SK-N-MC (cell line): ENCODE measurements at regions not wholly inside any gene's neighbourhood (a gene's known extent, or its start where the extent isn't known, plus 50 kb on each side); places are given as distances from the start of the nearest gene placed in this dataset.
"Not testable (repeated sequence)": the region's sequence is repeated elsewhere in the genome, so short reads cannot be mapped to it uniquely, and the experiment has no call there.

Source experiments
- DNase-seq: peaks from one replicate; pipeline ENCODE4 v3.0.0-alpha.2; 2011; ENCODE audit warnings: low read depth, low spot score
- H3K27ac ChIP-seq: fragments of 200-600 bp; sonication (generic); 2 replicates; pipeline ENCODE4 v1.5.1; 2016; ENCODE audit warnings: mixed run types
- H3K36me3 ChIP-seq: fragments of 200-600 bp; sonication (generic); 2 replicates; pipeline ENCODE4 v1.6.1; 2017; ENCODE audit warnings: antibody characterized with exemption, low read length, mixed read lengths; ENCODE audit not compliant: insufficient read depth
- H3K4me3 ChIP-seq: fragments of 200-600 bp; sonication (generic); 2 replicates; pipeline ENCODE4 v1.5.1; 2016
- H3K9ac ChIP-seq: fragments of 200-600 bp; sonication (generic); 2 replicates; pipeline ENCODE4 v1.8.0; 2017; ENCODE audit warnings: mixed run types, mixed read lengths; ENCODE audit not compliant: insufficient read length
- H3K9me3 ChIP-seq: fragments of 200-600 bp; sonication (generic); 2 replicates; pipeline ENCODE4 v1.6.1; 2017; ENCODE audit warnings: low read depth, mild to moderate bottlenecking, antibody characterized with exemption, low read length, moderate library complexity, mixed read lengths
- EZH2 ChIP-seq: fragments of 200-600 bp; sonication (generic); IDR thresholded peaks from one replicate; pipeline ENCODE4 v1.6.1; 2017; ENCODE audit warnings: antibody characterized with exemption
- FOXP2 ChIP-seq: optimal IDR thresholded peaks from 2 replicates; pipeline ENCODE3; 2011; ENCODE audit warnings: mild to moderate bottlenecking, moderate library complexity; ENCODE audit not compliant: insufficient read depth; ENCODE audit errors: extremely low read length, control extremely low read depth
- POLR2AphosphoS5 ChIP-seq: IDR thresholded peaks from 2 replicates; pipeline ENCODE4 v1.6.1; 2012; ENCODE audit warnings: mild to moderate bottlenecking, low read depth, low read length, borderline replicate concordance

- no peak overlapping the region for H3K9ac ChIP-seq
- H3K27ac ChIP-seq, result no peak overlapping the region
- TF ChIP-seq EZH2 (no peak), FOXP2 (no peak), POLR2AphosphoS5 (no peak)
- no peaks in the 10 kb centered on the region for H3K36me3 ChIP-seq
- H3K4me3 ChIP-seq, result no peak overlapping the region
- DNase-seq, result no peak
- H3K9me3 ChIP-seq, result no peaks in the 10 kb centered on the region
Measured at GRCh38 chr5:96110300-96110699, 148.6 kb upstream of the ELL2 start.

GRCh38 chr5:96108629-96109028 lies 147.0 kb upstream of the ELL2 start:
- not testable (repeated sequence) for H3K4me3 ChIP-seq, H3K9ac ChIP-seq, H3K36me3 ChIP-seq, H3K27ac ChIP-seq, DNase-seq, H3K9me3 ChIP-seq

- not testable (repeated sequence) for H3K36me3 ChIP-seq, H3K4me3 ChIP-seq
Measured at GRCh38 chr5:96103829-96104228, 142.2 kb upstream of the ELL2 start.

GRCh38 chr5:96101358-96102089 lies 139.9 kb upstream of the ELL2 start:
- no peaks in the 10 kb centered on the region for H3K9me3 ChIP-seq
- no peak overlapping the region for H3K4me3 ChIP-seq
- TF ChIP-seq FOXP2 (no peak), EZH2 (no peak), POLR2AphosphoS5 (no peak)
- H3K27ac ChIP-seq, result no peak overlapping the region
- no peak overlapping the region for H3K9ac ChIP-seq
- no peaks in the 10 kb centered on the region for H3K36me3 ChIP-seq
- DNase-seq, result no peak

More at GRCh38 chr5:96103829-96104228, 142.2 kb upstream of the ELL2 start:
- not testable (repeated sequence) for DNase-seq, H3K27ac ChIP-seq, H3K9ac ChIP-seq, H3K9me3 ChIP-seq

GRCh38 chr5:96097488-96097887 lies 135.8 kb upstream of the ELL2 start:
- not testable (repeated sequence) for H3K9ac ChIP-seq, H3K27ac ChIP-seq, DNase-seq, H3K4me3 ChIP-seq, H3K36me3 ChIP-seq, H3K9me3 ChIP-seq

GRCh38 chr5:96096724-96097123 lies 135.1 kb upstream of the ELL2 start:
- Histone ChIP-seq H3K27ac (no peak overlapping the region), H3K36me3 (no peaks in the 10 kb centered on the region), H3K9ac (no peak overlapping the region), H3K4me3 (no peak overlapping the region), H3K9me3 (no peaks in the 10 kb centered on the region)
- TF ChIP-seq FOXP2 (no peak), POLR2AphosphoS5 (no peak), EZH2 (no peak)
- DNase-seq, result no peak

DNA sequence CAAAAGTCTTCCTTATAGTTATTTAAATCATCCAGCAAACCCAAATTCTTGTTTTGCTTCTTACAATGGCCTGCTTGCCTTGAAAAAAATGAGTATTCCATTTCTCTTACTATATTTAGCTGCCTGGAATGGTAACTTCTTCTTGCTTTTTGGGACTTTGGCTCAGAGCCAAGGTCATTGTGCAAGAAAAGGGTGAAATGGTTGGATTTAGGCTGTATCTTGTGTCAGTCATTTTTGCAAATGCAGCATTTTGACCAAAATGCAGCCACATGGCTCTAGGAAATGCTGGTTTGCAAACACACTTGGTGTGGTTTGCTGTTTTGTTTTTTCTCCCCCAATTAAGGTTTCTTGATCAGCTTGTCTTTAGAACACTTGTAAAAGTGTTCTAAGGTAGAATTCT lies 133.3 kb upstream of the ELL2 start:
- no peak for TF ChIP-seq EZH2
- TF ChIP-seq POLR2AphosphoS5, result no peak
- TF ChIP-seq FOXP2, result no peak
- no peak overlapping the region for H3K4me3 ChIP-seq
- no peak overlapping the region for H3K27ac ChIP-seq
- H3K9ac ChIP-seq, result no peak overlapping the region
- no peaks in the 10 kb centered on the region for H3K36me3 ChIP-seq
- no peaks in the 10 kb centered on the region for H3K9me3 ChIP-seq
- DNase-seq, result no peak

DNA sequence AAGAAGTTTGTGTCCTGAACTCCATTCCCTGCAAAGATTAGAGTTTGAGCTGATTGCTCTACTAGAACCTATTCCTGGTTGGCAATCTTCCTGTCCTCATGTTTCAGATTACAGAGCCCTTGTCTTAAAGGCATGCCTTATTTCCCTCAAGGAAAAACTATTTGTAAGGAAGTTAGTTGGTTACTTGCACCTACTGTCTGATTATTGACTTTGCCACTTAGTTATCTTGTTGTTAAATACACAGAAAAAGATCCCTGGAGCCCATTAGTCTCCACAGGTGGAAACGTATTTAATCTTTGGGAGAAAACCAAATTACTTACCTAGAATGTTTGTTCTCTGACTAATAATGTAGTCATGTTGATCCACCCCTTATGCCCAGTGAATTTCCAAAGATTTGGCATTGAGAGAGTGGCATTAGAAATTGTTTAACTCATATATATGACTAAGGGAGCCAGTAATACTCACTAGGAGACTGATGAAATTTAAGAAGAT lies 132.3 kb upstream of the ELL2 start:
- H3K4me3 ChIP-seq, result no peak overlapping the region
- no peaks in the 10 kb centered on the region for H3K36me3 ChIP-seq
- H3K9ac ChIP-seq, result no peak overlapping the region
- H3K27ac ChIP-seq, result no peak overlapping the region
- TF ChIP-seq EZH2 (no peak), POLR2AphosphoS5 (no peak), FOXP2 (no peak)
- H3K9me3 ChIP-seq, result no peaks in the 10 kb centered on the region
- no peak for DNase-seq

DNA sequence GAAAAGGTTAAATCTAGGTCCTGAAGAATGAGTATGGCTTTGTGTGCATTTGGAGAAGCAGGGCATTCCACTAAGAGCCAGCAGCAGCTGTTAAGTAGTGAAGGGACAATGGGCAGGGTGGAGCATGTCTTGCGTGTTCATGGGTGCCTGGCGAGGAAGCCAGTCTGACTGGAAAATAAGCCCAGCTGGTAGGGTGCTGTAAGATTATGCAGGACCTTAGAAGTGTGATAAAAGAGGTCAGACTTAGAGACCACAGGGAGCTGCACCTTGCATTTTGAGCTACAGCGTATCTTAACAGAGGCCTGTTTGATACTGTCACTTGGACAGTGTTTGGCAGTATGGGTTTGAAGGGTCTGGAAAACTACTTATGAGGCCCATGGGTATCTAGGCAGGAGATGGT lies 131.7 kb upstream of the ELL2 start:
- TF ChIP-seq POLR2AphosphoS5, result no peak
- no peak for TF ChIP-seq FOXP2
- TF ChIP-seq EZH2, result no peak
- no peak overlapping the region for H3K27ac ChIP-seq
- H3K9me3 ChIP-seq, result no peaks in the 10 kb centered on the region
- no peaks in the 10 kb centered on the region for H3K36me3 ChIP-seq
- H3K9ac ChIP-seq, result no peak overlapping the region
- H3K4me3 ChIP-seq, result no peak overlapping the region
- DNase-seq, result no peak

DNA sequence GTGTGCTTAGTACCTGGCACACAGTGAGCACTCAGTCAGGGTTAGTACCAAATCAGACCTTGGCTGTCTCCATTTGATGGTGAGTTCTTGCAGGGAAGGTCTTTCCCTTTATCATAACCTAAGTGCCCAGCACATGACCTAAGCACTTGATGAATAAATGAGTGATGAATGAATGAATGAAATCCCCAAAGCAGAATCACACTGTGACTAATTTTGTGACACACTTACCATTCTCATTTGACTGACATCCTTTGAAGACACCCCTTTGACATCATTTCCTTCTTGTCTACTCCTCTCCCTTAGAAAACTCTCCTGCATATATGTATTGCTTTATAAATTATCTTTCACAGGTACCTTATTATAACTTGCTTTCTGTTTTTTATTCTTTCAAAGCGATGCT lies 130.2 kb upstream of the ELL2 start:
- Histone ChIP-seq H3K36me3 (no peaks in the 10 kb centered on the region), H3K4me3 (no peak overlapping the region), H3K27ac (no peak overlapping the region), H3K9me3 (no peaks in the 10 kb centered on the region), H3K9ac (no peak overlapping the region)
- TF ChIP-seq EZH2 (no peak), POLR2AphosphoS5 (no peak), FOXP2 (no peak)
- no peak for DNase-seq
